Epithelial cell of esophagus (primary cell): ENCODE measurements at regions not wholly inside any gene's neighbourhood (a gene's known extent, or its start where the extent isn't known, plus 50 kb on each side); places are given as distances from the start of the nearest gene placed in this dataset.

Source experiments
- DNase-seq: peaks from one replicate; pipeline ENCODE4 v3.0.0; 2010; ENCODE audit warnings: low read depth
- H3K4me3 ChIP-seq: 2 replicates; pipeline ENCODE4 v1.5.1; 2011; ENCODE audit warnings: mild to moderate bottlenecking, low read length, control low read depth
- TF ChIP-seq, protein P1 (sequence below): IDR thresholded peaks from 2 replicates; pipeline ENCODE4 v1.5.1; 2011; ENCODE audit warnings: low read depth, mild to moderate bottlenecking, low read length, control low read depth, inconsistent platforms; ENCODE audit not compliant: insufficient read depth; ENCODE audit errors: missing control alignments

DNA sequence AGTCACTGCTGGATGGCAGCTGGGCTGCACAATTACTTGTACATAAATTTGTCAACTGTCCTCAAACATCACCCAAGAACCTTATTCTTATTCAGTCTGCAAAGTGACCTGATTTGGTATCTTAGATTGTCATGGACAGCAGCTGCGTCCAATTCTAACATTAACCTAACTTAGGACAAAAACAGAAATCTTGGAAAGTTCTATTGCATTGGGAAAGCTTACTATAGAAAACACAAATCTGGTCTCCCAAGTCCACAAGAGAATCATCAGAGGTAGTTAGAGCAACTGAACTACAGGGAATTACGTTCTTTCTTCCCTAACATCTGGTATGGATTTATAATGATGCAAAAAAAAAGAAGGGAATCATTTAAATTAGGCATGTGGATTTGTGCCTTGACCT lies 283.9 kb downstream of the NR2F1-AS1 start:
- DNase-seq, result no peak
- TF ChIP-seq, protein P1, sequence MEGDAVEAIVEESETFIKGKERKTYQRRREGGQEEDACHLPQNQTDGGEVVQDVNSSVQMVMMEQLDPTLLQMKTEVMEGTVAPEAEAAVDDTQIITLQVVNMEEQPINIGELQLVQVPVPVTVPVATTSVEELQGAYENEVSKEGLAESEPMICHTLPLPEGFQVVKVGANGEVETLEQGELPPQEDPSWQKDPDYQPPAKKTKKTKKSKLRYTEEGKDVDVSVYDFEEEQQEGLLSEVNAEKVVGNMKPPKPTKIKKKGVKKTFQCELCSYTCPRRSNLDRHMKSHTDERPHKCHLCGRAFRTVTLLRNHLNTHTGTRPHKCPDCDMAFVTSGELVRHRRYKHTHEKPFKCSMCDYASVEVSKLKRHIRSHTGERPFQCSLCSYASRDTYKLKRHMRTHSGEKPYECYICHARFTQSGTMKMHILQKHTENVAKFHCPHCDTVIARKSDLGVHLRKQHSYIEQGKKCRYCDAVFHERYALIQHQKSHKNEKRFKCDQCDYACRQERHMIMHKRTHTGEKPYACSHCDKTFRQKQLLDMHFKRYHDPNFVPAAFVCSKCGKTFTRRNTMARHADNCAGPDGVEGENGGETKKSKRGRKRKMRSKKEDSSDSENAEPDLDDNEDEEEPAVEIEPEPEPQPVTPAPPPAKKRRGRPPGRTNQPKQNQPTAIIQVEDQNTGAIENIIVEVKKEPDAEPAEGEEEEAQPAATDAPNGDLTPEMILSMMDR, result no peak
- H3K4me3 ChIP-seq, result no peak overlapping the region

DNA sequence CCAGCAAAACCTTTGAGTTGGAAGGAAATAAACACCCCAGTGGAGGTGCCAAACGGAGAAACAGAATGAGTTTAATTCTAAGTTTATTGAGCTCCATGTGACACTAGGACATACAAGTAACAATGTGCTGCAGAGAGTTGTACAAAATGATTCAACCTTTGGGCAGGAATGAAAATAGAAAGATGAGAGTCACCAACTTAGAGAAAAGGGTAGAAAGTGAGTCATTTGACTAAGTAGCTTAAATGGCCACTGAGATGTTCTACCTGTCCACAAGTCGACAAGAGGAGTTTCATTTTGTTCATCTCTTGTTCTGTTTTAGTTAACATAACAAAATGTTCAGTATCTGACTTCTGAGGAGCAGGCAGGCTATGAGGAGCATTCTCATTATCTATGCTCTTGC lies 284.7 kb downstream of the NR2F1-AS1 start:
- TF ChIP-seq, protein P1, result no peak
- DNase-seq, result peak; percentile 53
- H3K4me3 ChIP-seq, result no peak overlapping the region

DNA sequence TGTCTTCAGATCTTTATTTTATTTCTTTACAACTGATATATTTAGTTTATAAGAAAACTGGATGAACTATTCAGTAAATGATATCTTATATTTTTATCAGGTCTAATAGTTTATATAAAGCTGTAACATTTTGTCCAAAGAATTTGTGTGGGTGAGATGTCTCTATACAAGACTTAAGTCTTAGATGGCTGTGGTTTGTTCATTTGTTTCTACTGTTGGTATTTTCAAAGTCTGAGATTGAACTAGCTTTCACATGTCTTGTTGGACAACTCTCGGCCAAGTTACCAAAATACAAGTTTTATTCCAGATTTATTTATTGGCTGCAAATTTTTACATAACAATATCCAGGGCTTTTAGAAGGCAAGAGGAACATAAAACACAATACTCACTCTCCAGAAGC lies 286.0 kb downstream of the NR2F1-AS1 start:
- TF ChIP-seq, protein P1, result no peak
- no peak for DNase-seq
- H3K4me3 ChIP-seq, result no peak overlapping the region

DNA sequence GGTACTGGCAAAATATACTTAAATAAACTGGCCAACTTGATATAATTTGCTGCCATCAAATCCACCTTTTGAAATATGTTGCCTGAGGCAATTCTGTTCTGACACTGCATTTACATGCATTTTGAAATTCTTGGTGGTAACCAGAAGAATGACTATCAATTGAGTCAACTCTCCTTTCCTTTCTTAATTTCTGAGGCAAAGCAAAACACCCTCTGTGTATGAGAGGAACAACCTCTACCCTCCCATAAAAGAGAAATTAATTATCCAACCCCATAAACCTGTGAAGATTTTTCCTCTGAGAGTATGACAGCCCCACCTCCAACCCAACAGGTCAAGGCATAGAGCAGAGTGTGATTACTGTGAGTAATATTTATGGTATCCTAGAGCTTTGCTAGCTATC lies 286.8 kb downstream of the NR2F1-AS1 start:
- H3K4me3 ChIP-seq, result no peak overlapping the region
- TF ChIP-seq, protein P1, result no peak
- peak; percentile 88 for DNase-seq

DNA sequence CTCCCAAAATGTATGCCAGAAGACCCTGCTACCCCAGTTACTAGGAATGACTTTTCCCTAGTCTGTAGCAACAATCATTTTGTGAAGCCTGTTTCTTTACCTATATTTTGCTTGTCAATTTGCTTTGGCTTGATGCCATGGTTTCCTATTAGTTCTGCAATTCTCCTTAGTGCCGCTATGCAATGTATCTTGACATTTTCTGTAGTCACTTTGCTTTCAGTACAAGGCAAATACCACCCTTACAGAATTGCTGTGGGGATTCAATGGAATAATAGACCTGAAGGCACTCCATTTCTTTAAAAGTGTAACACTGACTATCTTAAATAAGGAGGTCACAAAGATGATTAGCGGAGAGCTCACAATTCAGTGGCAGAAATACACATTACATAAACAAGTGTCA lies 291.1 kb downstream of the NR2F1-AS1 start:
- DNase-seq, result no peak
- TF ChIP-seq, protein P1, result peak; percentile 11
- no peak overlapping the region for H3K4me3 ChIP-seq

DNA sequence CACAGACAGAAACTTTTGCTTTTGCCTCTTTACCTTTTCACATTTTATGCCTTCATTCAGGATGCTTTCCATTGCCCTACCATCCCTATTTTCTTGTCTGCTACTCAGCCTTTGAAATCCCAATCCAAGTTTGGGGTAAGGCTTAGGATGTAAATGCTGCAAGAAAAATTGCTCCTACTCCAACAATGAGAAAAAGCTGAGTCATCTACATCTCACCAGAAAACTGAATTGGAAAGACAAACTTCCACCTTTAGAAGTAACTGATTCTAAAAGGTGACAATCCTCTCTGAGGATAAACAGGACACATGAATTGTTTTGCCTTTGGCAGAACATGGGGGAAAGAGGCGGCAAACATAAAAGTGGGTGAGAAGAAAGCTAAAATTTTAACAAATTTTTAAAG lies 295.6 kb downstream of the NR2F1-AS1 start:
- TF ChIP-seq, protein P1, result no peak
- DNase-seq, result no peak
- H3K4me3 ChIP-seq, result no peak overlapping the region

DNA sequence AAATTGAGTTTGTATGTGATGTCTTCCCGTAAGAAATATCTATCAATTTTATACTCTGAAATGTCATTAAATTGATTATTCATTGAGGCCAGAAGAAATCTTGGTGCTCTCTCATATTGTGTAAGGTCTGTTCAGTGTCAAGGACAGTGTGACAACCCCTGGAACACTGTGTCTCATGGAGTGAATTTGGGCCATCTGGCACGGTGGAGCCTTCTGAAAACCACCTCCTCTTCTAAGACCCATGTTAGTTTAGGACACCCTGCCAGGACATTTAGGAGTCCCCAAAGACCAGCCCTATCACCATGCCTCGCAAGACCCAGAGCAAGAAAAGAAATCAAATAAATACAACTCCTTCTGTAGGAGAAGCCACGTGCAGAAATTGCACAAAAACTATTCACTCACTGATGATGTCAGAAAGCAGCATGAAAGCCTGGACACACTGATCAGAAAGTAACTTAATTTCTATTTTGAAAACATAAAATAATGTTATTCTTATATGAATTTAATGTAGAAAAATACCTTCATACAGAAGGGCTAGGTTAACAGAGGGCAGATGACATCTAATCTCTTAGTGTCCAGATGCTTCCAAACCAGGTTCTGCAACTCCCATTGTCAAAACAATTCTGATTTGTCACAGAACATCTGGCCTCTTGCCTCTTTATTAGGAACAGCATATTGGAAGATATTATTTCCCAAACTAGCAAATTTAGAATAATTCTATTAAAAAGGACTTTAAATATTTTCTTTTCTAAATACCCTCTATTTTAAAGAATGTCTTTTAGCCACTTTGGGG lies 298.8 kb downstream of the NR2F1-AS1 start:
- TF ChIP-seq, protein P1, result no peak
- no peak overlapping the region for H3K4me3 ChIP-seq
- no peak for DNase-seq
